SK-N-SH (cell line): ENCODE measurements at regions not wholly inside any gene's neighbourhood (a gene's known extent, or its start where the extent isn't known, plus 50 kb on each side); places are given as distances from the start of the nearest gene placed in this dataset.

Experiments
- CTCF ChIA-PET: fragments of 300-600, 350-600 bp; formaldehyde crosslinking; extraction: SDS; loops from one replicate; lab custom pipeline; 2021; lab: Yijun Ruan, JAX
- POLR2A ChIA-PET: fragments of 350-600 bp; sonication (Branson Sonifier 250); formaldehyde crosslinking; extraction: SDS; loops from one replicate; lab custom pipeline; 2020; ENCODE audit warnings: antibody characterized with exemption, inconsistent platforms; lab: Yijun Ruan, JAX
- DNase-seq: peaks from one replicate; pipeline ENCODE4 v3.0.0; 2012
- H2AFZ ChIP-seq: fragments of 200-600 bp; sonication (generic); 2 replicates; pipeline ENCODE4 v1.8.1; 2016; ENCODE audit warnings: antibody characterized with exemption, mild to moderate bottlenecking, low read depth
- H3F3A ChIP-seq: fragments of 200-600 bp; sonication (generic); replicated peaks from 2 replicates; pipeline ENCODE3; 2016; ENCODE audit warnings: antibody characterized with exemption, mild to moderate bottlenecking; ENCODE audit not compliant: insufficient read depth
- H3K27ac ChIP-seq, 2 experiments: fragments of 200-500 bp in 1 of 2; fragments of 200-600 bp in 1 of 2; sonication (Bioruptor generic) in 1 of 2; sonication (generic), shearing (Covaris generic) in 1 of 2; 2 replicates each; pipeline versions ENCODE4 v1.5.1 to v1.6.1; 2014 to 2016; ENCODE audit warnings: low read depth in 2 of 2, inconsistent platforms in 1 of 2, low read length in 1 of 2, mild to moderate bottlenecking in 1 of 2, mixed read lengths in 1 of 2
- H3K27me3 ChIP-seq: fragments of 200-600 bp; sonication (generic), shearing (Covaris generic); 2 replicates; pipeline ENCODE4 v1.6.1; 2016; ENCODE audit warnings: mixed run types; ENCODE audit not compliant: insufficient read depth
- H3K36me3 ChIP-seq, 2 experiments: fragments of 200-500 bp in 1 of 2; fragments of 200-600 bp in 1 of 2; sonication (Bioruptor generic) in 1 of 2; sonication (generic) in 1 of 2; replicated peaks in 1 of 2; 2 replicates each; pipeline versions ENCODE3 to v1.5.1; 2014 to 2016; ENCODE audit warnings: low read length in 1 of 2, mild to moderate bottlenecking in 1 of 2; ENCODE audit not compliant: insufficient read depth in 2 of 2, control insufficient read depth in 1 of 2
- H3K4me1 ChIP-seq, 2 experiments: fragments of 200-500 bp in 1 of 2; fragments of 200-600 bp in 1 of 2; sonication (Bioruptor generic) in 1 of 2; sonication (generic), shearing (Covaris generic) in 1 of 2; 2 replicates each; pipeline versions ENCODE4 v1.5.1 to v1.6.1; 2014 to 2016; ENCODE audit warnings: low read depth in 1 of 2, low read length in 1 of 2, mixed run types in 1 of 2; ENCODE audit not compliant: insufficient read depth in 2 of 2, control insufficient read depth in 1 of 2
- H3K4me2 ChIP-seq: fragments of 200-600 bp; sonication (generic), shearing (Covaris generic); 2 replicates; pipeline ENCODE4 v1.6.1; 2017; ENCODE audit warnings: mixed run types
- H3K4me3 ChIP-seq, 2 experiments: fragments of 200-500 bp in 1 of 2; fragments of 200-600 bp in 1 of 2; sonication (Bioruptor generic) in 1 of 2; sonication (generic), shearing (Covaris generic) in 1 of 2; 2 replicates each; pipeline versions ENCODE4 v1.5.1 to v1.8.1; 2014 to 2016; ENCODE audit warnings: low read depth in 2 of 2, inconsistent platforms in 1 of 2, low read length in 1 of 2, mild to moderate bottlenecking in 1 of 2, mixed read lengths in 1 of 2, moderate library complexity in 1 of 2
- H3K79me2 ChIP-seq: fragments of 200-600 bp; sonication (generic); 2 replicates; pipeline ENCODE4 v1.8.1; 2017; ENCODE audit warnings: mild to moderate bottlenecking; ENCODE audit not compliant: insufficient read depth
- H3K9ac ChIP-seq: fragments of 200-600 bp; sonication (generic); 2 replicates; pipeline ENCODE4 v1.6.1; 2017; ENCODE audit warnings: mixed run types
- H3K9me2 ChIP-seq: fragments of 200-600 bp; sonication (generic); 2 replicates; pipeline ENCODE4 v1.6.1; 2017; ENCODE audit warnings: mixed run types
- H3K9me3 ChIP-seq: fragments of 200-600 bp; sonication (generic); 2 replicates; pipeline ENCODE4 v1.6.1; 2017; ENCODE audit warnings: mixed run types, mild to moderate bottlenecking, moderate library complexity
- H4K20me1 ChIP-seq: fragments of 200-600 bp; sonication (generic); 2 replicates; pipeline ENCODE4 v1.6.1; 2017; ENCODE audit warnings: mild to moderate bottlenecking, mixed run types; ENCODE audit not compliant: insufficient read depth
- EP300 ChIP-seq, 2 experiments: IDR thresholded peaks; 2 replicates each; pipeline versions ENCODE4 v1.4.0 to v1.6.1; 2012; ENCODE audit warnings: borderline replicate concordance in 1 of 2, low read depth in 1 of 2, low read length in 1 of 2
- EZH2phosphoT487 ChIP-seq: fragments of 200-600 bp; sonication (generic); IDR thresholded peaks from 2 replicates; pipeline ENCODE4 v1.6.1; 2017; ENCODE audit warnings: low read depth, mixed run types, mild to moderate bottlenecking, antibody characterized with exemption, moderate library complexity, borderline replicate concordance
- FOXJ3 ChIP-seq: sonication (generic); formaldehyde crosslinking; IDR thresholded peaks from 2 replicates; pipeline ENCODE4 v1.5.1; 2020; ENCODE audit warnings: mild to moderate bottlenecking, missing genetic modification reagents
- FOXM1 ChIP-seq: IDR thresholded peaks from 2 replicates; pipeline ENCODE4 v1.4.0; 2012; ENCODE audit warnings: low read depth, mild to moderate bottlenecking
- GABPA ChIP-seq: IDR thresholded peaks from 2 replicates; pipeline ENCODE4 v1.4.0; 2012; ENCODE audit warnings: low read depth, mild to moderate bottlenecking
- MEF2A ChIP-seq: IDR thresholded peaks from 2 replicates; pipeline ENCODE4 v1.4.0; 2012; ENCODE audit warnings: low read depth, borderline replicate concordance
- NFIC ChIP-seq: IDR thresholded peaks from 2 replicates; pipeline ENCODE4 v1.4.0; 2012; ENCODE audit warnings: borderline replicate concordance
- NRF1 ChIP-seq: IDR thresholded peaks from 2 replicates; pipeline ENCODE4 v1.6.1; 2012; ENCODE audit warnings: low read depth, mild to moderate bottlenecking, low read length
- RAD21 ChIP-seq: IDR thresholded peaks from 2 replicates; pipeline ENCODE4 v1.6.1; 2012; ENCODE audit warnings: mild to moderate bottlenecking, low read length
- RCOR1 ChIP-seq: fragments of 150-350 bp; IDR thresholded peaks from 2 replicates; pipeline ENCODE4 v1.6.1; 2017; ENCODE audit warnings: antibody characterized with exemption, low read length
- RFX5 ChIP-seq: IDR thresholded peaks from 2 replicates; pipeline ENCODE4 v1.6.1; 2012; ENCODE audit warnings: mild to moderate bottlenecking, improper control_type of control experiment, low read length
- SIN3A ChIP-seq: IDR thresholded peaks from 2 replicates; pipeline ENCODE4 v1.6.1; 2012; ENCODE audit warnings: low read depth, mild to moderate bottlenecking, low read length, moderate library complexity, borderline replicate concordance
- TCF12 ChIP-seq: IDR thresholded peaks from 2 replicates; pipeline ENCODE4 v1.4.0; 2012
- TEAD4 ChIP-seq: IDR thresholded peaks from 2 replicates; pipeline ENCODE4 v1.4.0; 2012; ENCODE audit warnings: mild to moderate bottlenecking, borderline replicate concordance; ENCODE audit not compliant: insufficient read depth
- YY1 ChIP-seq: IDR thresholded peaks from 2 replicates; pipeline ENCODE4 v1.4.0; 2012; ENCODE audit warnings: low read depth, mild to moderate bottlenecking
- WGBS: methylation state at CpG from one replicate; pipeline ENCODE4 v1.1.6; 2017; ENCODE audit warnings: low lambda C conversion rate; 5-methylcytosine and 5-hydroxymethylcytosine counted together
- TF ChIP-seq, protein P1 (sequence below): fragments of 150-350 bp; IDR thresholded peaks from 2 replicates; pipeline ENCODE4 v1.6.1; 2016; ENCODE audit warnings: mild to moderate bottlenecking, low read depth, low read length
- TF ChIP-seq, protein P2 (sequence below): IDR thresholded peaks from 2 replicates; pipeline ENCODE4 v1.4.0; 2012; ENCODE audit warnings: low read depth
- TF ChIP-seq, protein P3 (sequence below): IDR thresholded peaks from 2 replicates; pipeline ENCODE4 v1.4.0; 2012; ENCODE audit warnings: low read depth, borderline replicate concordance

DNA sequence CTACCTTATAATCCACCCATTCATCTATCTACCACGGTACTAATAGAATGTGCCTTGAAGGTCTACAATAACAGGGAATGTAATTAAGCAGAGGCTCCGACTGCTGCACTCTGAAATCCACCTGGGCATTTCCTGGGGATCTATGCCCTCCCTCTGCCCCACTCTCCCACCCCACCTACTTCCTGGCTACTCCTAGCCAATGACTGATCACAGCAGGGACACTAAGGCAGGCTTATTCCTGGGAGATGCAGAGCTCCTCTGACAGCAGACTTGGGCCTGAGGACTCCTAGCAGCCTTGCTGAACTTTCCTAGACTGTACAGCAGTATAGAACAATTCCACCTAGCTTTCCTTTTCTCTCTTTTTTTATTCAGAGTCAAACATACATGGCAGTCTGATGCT, 91.1 kb upstream of the DHRS4 start:
- no peak overlapping the region for H3K4me3 ChIP-seq
- no peak overlapping the region for H3K4me2 ChIP-seq
- no peaks in the 10 kb centered on the region for H3K9me3 ChIP-seq
- 55% methylated on average over 2 of the region's 2 CpGs for WGBS
- no peaks in the 10 kb centered on the region for H3K4me1 ChIP-seq
- H3K27me3 ChIP-seq: no peaks in the 10 kb centered on the region
- no peaks in the 10 kb centered on the region for H3K36me3 ChIP-seq
- TF ChIP-seq RCOR1: no peak
- TF ChIP-seq FOXJ3 (CRISPR knock-in tag): no peak
- no peak for TF ChIP-seq TEAD4
- TF ChIP-seq EZH2phosphoT487: no peak
- TF ChIP-seq, protein P1, sequence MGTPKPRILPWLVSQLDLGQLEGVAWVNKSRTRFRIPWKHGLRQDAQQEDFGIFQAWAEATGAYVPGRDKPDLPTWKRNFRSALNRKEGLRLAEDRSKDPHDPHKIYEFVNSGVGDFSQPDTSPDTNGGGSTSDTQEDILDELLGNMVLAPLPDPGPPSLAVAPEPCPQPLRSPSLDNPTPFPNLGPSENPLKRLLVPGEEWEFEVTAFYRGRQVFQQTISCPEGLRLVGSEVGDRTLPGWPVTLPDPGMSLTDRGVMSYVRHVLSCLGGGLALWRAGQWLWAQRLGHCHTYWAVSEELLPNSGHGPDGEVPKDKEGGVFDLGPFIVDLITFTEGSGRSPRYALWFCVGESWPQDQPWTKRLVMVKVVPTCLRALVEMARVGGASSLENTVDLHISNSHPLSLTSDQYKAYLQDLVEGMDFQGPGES: no peak
- no peak for TF ChIP-seq GABPA
- TF ChIP-seq RAD21: no peak
- TF ChIP-seq NRF1: no peak
- TF ChIP-seq, protein P2, sequence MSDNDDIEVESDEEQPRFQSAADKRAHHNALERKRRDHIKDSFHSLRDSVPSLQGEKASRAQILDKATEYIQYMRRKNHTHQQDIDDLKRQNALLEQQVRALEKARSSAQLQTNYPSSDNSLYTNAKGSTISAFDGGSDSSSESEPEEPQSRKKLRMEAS: no peak
- no peak for TF ChIP-seq NFIC
- no peak for TF ChIP-seq TCF12
- TF ChIP-seq, all 33 proteins: peak for 0
- no peak overlapping the region for H3K27ac ChIP-seq
- H3K9ac ChIP-seq: no peak overlapping the region
- no peaks in the 10 kb centered on the region for H3K79me2 ChIP-seq
- H3F3A ChIP-seq: no peaks in the 10 kb centered on the region
- no peaks in the 10 kb centered on the region for H3K9me2 ChIP-seq
- no peak for DNase-seq
- H4K20me1 ChIP-seq: no peaks in the 10 kb centered on the region
- H2AFZ ChIP-seq: no peak overlapping the region
- CTCF ChIA-PET: interaction anchor here (0.5 kb wide), 1 partner anchor 1839 kb away, joined by 4 read pairs; no protein-coding TSS in a partner anchor
- POLR2A ChIA-PET: no interaction called here

DNA sequence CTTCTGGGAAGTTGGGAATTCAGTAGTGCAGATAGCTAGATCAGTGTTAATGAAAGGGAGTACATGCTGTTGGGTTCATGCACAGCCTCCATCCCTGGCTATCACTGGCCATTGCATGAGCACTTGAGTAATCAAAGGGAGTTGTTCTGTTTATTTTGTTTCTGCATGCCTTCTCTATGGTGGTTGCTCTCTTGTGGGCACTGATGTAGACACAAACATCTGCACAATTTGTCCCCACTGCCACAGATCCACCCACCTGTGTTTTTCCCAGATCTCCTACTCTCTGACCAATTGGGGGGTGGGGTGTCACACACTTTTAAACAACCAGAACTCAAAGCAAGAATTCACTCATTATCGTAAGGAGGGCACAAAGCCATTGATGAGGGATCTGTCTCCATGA, 89.7 kb upstream of the DHRS4 start:
- no peaks in the 10 kb centered on the region for H3K4me1 ChIP-seq
- no peaks in the 10 kb centered on the region for H3K9me2 ChIP-seq
- no peak overlapping the region for H2AFZ ChIP-seq
- H3K79me2 ChIP-seq: no peaks in the 10 kb centered on the region
- no peak overlapping the region for H3K27ac ChIP-seq
- H3K9ac ChIP-seq: no peak overlapping the region
- no peak overlapping the region for H3K4me3 ChIP-seq
- H3K27me3 ChIP-seq: no peaks in the 10 kb centered on the region
- CTCF ChIA-PET: no interaction called here
- no peaks in the 10 kb centered on the region for H4K20me1 ChIP-seq
- H3F3A ChIP-seq: no peaks in the 10 kb centered on the region
- POLR2A ChIA-PET: no interaction called here
- no peaks in the 10 kb centered on the region for H3K9me3 ChIP-seq
- DNase-seq: no peak
- TF ChIP-seq NFIC (no peak), EP300 (IDR thresholded peaks at IDR 0.05; ENCODE audit: borderline replicate concordance in 1 of 2, low read depth in 1 of 2, low read length in 1 of 2) (no peak), SIN3A (no peak), FOXJ3 (CRISPR knock-in tag) (no peak), FOXM1 (no peak), MEF2A (no peak), RAD21 (no peak), YY1 (no peak), RFX5 (no peak)
- TF ChIP-seq, protein P3, sequence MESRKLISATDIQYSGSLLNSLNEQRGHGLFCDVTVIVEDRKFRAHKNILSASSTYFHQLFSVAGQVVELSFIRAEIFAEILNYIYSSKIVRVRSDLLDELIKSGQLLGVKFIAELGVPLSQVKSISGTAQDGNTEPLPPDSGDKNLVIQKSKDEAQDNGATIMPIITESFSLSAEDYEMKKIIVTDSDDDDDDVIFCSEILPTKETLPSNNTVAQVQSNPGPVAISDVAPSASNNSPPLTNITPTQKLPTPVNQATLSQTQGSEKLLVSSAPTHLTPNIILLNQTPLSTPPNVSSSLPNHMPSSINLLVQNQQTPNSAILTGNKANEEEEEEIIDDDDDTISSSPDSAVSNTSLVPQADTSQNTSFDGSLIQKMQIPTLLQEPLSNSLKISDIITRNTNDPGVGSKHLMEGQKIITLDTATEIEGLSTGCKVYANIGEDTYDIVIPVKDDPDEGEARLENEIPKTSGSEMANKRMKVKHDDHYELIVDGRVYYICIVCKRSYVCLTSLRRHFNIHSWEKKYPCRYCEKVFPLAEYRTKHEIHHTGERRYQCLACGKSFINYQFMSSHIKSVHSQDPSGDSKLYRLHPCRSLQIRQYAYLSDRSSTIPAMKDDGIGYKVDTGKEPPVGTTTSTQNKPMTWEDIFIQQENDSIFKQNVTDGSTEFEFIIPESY: no peak
- H3K36me3 ChIP-seq: no peaks in the 10 kb centered on the region
- WGBS: 46% methylated on average over 1 of the region's 1 CpG
- no peak overlapping the region for H3K4me2 ChIP-seq
